HG03432 (cell line): ENCODE measurements at regions not wholly inside any gene's neighbourhood (a gene's known extent, or its start where the extent isn't known, plus 50 kb on each side); places are given as distances from the start of the nearest gene placed in this dataset.
"Not testable (repeated sequence)": the region's sequence is repeated elsewhere in the genome, so short reads cannot be mapped to it uniquely, and the experiment has no call there.

Source experiments
- ATAC-seq: cut with Tn5 transposase; IDR thresholded peaks from one replicate; pipeline ENCODE4 v1.9.1; 2021; ENCODE audit warnings: mild to moderate bottlenecking, moderate library complexity; ENCODE audit not compliant: unreplicated experiment

DNA sequence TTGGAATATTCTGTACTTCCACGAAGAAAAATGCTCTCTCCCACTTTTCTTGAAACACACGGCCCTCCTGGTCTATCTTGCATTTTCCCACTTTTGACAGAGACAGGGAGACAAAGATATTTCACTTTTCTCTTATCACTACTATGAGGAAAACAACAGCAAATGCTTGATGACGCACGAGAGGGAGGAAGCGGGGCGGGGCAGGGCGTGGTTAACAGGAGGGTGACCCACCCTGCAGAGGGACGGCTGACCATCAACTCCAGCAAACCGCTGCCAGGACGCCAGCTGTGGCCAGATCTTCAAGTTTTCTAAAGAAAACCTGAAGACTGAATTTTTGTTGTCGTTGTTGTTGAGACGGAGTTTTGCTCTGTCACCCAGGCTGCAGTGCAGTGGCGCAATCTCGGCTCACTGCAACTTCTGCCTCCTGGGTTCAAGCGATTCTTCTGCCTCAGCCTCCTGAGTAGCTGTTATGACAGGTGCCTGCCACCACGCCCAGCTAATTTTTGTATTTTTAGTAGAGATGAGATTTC is 63.8 kb downstream of the NSUN5 start:
- ATAC-seq = not testable (repeated sequence)

DNA sequence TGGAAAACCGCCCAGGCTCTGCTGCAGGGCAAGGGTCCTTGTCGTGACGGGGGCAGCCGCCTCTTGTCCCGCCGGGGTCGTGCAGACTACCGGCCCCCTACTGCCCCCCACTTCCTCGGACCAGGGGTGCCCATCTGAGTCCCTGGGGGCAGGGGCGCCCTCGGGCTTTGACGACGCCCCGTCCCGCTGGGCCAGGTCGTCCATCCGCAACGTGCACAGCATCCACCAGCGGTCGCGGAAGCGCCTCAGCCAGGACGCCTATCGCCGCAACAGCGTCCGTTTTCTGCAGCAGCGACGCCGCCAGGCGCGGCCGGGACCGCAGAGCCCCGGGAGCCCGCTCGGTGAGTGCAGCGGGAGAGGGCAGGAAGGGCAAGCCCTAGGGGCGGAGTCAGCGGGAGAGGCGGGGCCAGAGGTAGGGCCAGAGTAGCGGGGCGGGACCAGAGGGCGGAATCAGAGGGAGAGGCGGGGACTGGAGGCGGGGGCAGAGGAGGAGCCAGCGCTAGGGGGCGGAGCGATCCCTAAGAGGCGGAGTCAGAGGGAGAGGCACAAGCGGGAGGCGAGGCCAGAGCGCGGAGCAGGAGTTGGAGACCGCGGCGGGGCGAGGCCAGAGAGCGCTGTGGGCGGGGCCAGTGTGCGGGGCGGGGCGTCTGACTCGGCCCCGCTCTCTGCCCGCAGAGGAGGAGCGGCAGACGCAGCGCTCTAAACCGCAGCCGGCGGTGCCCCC is 73.5 kb downstream of the NSUN5 start:
- peak; percentile 88 for ATAC-seq

DNA sequence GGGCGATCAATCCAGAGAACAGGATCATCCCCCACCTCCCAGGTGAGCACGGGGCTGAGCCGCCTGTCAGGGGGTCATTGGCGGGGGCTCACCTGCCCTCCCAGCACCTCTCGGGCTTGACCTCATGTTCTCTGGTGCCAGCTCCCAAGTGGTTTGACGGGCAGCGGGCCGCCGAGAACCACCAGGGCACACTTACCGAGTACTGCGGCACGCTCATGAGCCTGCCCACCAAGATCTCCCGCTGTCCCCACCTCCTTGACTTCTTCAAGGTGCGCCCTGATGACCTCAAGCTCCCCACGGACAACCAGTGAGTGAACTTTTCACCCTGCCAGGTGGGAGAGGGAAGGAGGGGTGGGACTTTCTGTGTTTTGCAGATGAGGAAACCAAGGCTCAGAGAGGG is 82.9 kb downstream of the NSUN5 start:
- ATAC-seq = not testable (repeated sequence)

GRCh38 chr7:73221724-73222123 is 86.9 kb downstream of the NSUN5 start:
- ATAC-seq = not testable (repeated sequence)

DNA sequence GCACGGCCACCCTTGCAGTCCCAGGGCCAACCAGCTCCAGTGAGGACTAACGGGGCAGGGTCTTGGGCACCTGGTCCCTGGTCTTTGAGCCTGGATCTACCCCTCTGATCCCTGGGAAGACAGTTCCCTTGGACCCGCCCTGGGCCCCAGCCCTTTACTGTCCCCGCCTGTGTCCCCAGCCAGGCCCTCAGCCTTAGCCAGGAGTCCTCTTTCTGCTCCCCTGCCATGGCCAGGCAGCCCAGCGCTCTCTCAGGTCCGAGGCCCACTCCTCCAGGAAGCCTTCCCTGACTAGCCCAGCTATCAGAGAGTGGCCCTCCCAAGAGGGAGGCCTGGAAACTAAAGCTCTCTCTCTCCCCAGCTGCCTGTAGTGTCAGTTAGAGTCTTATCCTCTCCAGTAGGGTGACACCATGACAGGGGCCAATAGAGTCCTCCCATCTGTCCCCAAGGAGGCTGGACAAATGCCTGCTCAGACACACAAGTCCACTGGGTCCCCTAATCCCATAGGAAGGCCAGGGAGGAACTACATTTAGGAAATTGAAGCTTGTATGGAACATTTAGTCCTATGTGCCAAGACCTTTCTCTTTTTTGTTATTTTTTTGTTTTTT is 87.8 kb downstream of the NSUN5 start:
- ATAC-seq = peak; percentile 43

DNA sequence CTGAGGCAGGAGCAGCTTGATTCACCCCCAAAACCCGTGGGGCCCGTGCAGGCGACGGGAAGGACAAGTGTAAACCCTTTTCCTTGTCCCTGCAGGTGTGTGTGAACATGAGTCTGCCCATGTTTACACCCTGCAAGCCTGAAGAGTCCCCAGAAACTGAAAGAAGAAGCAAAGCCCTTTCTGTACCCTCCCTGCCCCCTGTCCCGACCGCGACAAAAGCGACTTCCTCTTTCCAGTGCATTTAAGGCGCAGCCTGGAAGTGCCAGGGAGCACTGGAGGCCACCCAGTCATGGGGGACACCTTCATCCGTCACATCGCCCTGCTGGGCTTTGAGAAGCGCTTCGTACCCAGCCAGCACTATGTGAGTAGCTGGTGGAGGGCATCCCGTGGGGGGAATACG is 88.3 kb downstream of the NSUN5 start:
- ATAC-seq = peak; percentile 82

GRCh38 chr7:73218802-73219201 is 89.8 kb downstream of the NSUN5 start:
- ATAC-seq = not testable (repeated sequence)

GRCh38 chr7:73216046-73216675 is 92.5 kb downstream of the NSUN5 start:
- ATAC-seq = not testable (repeated sequence)

GRCh38 chr7:73215232-73215631 is 93.4 kb downstream of the NSUN5 start:
- ATAC-seq = not testable (repeated sequence)

DNA sequence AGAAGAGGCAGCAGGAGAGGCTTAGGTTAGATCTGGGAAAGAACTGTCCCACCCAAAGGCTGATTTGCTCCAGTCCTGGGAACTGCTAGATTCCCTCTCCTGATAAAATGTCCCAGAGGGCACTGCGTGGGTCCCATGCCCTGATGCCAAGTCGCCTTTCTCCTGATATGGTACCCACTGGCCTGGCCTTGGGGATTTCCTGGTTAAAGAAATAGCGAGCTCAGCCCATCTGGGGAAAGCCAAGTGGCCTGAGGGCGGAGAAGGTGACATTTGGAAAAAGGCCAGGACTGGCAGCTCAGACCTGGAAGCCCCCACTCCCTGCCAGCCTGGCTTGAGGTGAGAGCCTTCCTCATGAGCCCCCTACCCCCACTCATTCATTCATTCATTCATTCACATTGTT is 94.2 kb downstream of the NSUN5 start:
- not testable (repeated sequence) for ATAC-seq

DNA sequence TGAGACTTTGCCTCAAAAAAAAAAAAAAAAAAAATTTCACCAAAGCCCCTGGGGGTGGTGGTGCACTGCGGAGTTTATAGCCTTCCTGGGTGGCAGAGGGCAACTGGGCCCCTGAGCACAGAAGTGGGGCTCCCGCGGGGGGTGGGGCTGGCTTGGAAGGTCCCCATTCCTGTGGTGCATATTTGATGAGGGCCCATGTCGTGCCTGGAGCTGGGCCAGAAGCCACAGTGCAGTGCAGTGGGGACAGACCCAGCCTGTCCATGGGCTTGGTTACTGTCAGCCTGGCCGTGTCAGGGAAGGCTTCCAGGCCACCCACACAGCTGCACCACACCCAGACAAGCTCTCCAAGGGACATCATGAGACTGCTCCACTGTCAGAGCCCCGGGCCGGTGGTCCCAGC is 95.5 kb downstream of the NSUN5 start:
- peak; percentile 35 for ATAC-seq

- ATAC-seq = not testable (repeated sequence)
Observed at GRCh38 chr7:73205594-73205993, 103.0 kb downstream of the NSUN5 start.

GRCh38 chr7:73204898-73205297 is 103.7 kb downstream of the NSUN5 start:
- not testable (repeated sequence) for ATAC-seq

GRCh38 chr7:73203312-73203711 is 105.3 kb downstream of the NSUN5 start:
- ATAC-seq = not testable (repeated sequence)

GRCh38 chr7:73201264-73201663 is 107.4 kb downstream of the NSUN5 start:
- ATAC-seq = not testable (repeated sequence)

DNA sequence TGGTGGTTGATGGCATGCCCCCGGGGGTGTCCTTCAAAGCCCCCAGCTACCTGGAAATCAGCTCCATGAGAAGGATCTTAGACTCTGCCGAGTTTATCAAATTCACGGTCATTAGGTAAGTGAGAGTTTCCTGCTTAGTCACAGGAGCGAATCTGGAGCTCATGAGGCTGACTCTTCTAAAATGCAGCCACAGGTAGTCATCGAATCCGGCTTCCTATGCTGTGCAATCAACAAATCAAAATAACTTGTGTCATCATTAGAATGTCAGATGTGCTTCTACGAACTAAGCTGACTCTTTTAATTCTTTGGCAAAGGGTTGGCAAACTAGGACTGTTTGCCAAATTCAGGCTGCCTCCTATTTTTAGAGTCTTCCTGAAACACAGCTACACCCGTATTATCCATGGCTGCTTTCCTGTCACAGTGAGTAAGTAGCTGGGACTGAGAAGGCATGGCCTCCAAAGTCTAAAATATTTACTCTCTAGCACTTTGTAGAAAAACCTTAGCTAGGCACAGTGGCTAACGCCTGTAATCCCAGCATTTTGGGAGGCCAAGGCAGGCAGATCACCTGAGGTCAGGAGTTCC is 108.0 kb downstream of the NSUN5 start:
- ATAC-seq = not testable (repeated sequence)

DNA sequence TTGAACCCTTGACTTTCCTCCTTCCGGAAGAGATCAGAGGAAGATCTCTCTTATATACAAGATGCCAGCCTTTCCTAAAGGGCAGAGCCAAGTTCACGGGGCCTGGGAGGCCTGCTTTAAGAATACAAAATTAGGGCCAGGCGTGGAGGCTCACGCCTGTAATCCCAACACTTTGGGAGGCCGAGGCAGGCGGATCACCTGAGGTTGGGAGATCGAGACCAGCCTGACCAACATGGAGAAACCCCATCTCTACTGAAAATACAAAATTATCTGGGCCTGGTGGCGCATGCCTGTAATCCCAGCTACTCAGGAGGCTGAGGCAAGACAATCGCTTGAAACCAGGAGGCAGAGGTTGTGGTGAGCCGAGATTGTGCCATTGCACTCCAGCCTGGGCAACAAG is 108.2 kb upstream of the SPDYE9 start:
- ATAC-seq = not testable (repeated sequence)

DNA sequence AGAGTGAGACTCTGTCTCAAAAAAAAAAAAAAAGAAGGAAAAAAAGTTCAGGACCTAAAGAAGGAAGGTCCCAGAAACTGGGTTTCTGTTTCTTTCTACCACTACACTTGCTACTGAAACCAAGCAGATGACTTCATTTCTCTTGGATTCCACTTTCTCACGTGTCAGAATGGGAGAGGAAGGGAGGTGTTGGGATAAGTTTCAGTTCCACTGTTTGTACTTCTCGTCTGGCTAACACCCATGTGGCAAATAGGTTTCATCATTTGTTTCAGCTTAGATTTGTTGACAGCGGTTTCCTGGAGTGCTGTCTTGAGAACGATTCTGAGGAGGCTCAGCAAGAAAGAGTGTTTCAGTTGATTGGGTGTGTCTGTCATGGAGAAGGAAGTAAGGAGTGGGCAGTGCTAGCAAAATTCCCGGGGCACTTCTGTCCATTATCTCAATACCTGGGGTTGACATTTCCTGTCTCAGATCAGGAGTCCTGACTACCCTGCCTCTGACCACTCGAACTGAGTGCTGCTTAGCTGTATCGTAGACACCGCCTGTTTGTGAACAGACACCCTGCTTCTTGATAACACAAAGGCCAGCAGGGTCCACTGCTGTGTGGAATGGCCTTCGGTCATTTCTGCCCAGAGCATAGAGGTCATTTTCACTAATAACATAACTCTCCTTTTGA is 104.8 kb upstream of the SPDYE9 start:
- not testable (repeated sequence) for ATAC-seq

DNA sequence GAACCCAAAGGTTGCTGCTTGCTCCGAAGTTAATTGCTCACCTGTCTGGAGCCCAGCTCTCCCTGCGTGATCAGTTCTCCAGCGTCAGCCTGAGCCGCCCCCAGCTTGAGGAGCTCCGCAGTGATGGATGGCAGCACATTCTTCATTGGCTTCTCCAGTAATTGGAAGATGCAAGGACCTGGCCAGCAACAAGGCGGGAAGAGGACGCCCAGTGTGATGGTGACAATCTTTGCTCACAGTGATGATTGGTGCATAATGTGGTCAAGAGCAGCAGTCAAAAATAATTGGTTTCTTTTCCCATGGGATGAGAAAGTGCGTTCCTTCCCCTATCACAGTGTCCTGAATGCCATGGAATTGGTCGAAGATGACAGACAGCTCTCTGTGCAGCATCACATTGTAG is 102.4 kb upstream of the SPDYE9 start:
- not testable (repeated sequence) for ATAC-seq

DNA sequence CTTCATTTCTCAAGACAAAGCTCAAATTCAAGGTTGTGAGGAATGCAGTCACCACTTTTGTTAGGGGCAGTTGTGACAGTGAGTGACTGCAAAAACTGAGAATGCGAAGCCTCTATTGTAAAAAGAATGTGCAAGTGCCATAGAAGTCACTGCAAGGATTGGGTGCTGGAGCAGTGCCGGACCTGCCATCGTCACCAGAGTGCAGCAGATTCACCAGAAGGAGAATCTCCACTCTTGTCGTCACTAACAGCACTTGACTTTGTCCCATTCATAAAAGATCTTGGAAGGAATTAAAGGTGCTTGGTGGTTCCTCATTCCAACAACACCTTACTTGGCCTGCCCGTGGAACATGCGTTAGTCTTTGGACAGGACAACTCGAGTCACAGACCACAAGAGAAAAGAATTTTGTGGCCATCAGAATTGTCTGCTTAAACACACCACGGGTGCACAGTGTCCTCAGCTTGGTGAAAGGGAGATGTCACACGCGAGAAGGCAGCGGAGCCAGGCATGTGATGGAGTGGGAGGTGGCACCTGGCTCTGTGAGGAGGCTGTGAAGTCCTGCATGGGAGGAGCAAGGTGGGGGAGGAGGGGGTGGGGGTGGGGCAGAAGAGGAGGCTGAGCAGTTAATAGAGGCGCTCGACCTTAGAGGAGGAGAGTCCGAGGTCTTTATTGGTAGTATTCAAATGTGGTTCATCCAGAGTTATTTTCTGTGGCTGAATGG is 100.9 kb upstream of the SPDYE9 start:
- not testable (repeated sequence) for ATAC-seq
